Loucy (cell line): ENCODE measurements at regions not wholly inside any gene's neighbourhood (a gene's known extent, or its start where the extent isn't known, plus 50 kb on each side); places are given as distances from the start of the nearest gene placed in this dataset.

Experiments
- CTCF ChIP-seq: fragments of 200-600 bp; sonication (generic); conservative IDR thresholded peaks from 2 replicates; pipeline ENCODE4 v1.5.1; 2014; ENCODE audit warnings: mild to moderate bottlenecking, antibody characterized with exemption, low read length
- EZH2phosphoT487 ChIP-seq: fragments of 200-600 bp; IDR thresholded peaks from 2 replicates; pipeline ENCODE4 v1.6.1; 2018; ENCODE audit warnings: antibody characterized with exemption, mild to moderate bottlenecking, moderate library complexity, borderline replicate concordance

GRCh38 chr11:11789735-11790369 lies 51.9 kb upstream of the USP47 start:
- TF ChIP-seq CTCF: peak; percentile 78
- no peak for TF ChIP-seq EZH2phosphoT487
